ENCODE measurements at regions not wholly inside any gene's neighbourhood (a gene's known extent, or its start where the extent isn't known, plus 50 kb on each side); places are given as distances from the start of the nearest gene placed in this dataset.

- TF ChIP-seq RFX5 (IDR thresholded peaks at IDR 0.05; ENCODE audit: low read depth, low read length), result no peak
- TF ChIP-seq CTCF (conservative IDR thresholded peaks at IDR 0.05; ENCODE audit: low read depth, low read length), result no peak
- no peak for TF ChIP-seq MAZ (IDR thresholded peaks at IDR 0.05; ENCODE audit: borderline replicate concordance, low read depth, low read length)
- no peak for TF ChIP-seq POLR2A (IDR thresholded peaks at IDR 0.05; ENCODE audit: low read depth, low read length)
- no peak for TF ChIP-seq USF2 (IDR thresholded peaks at IDR 0.05; ENCODE audit: low read depth, low read length)
- TF ChIP-seq SMC3 (IDR thresholded peaks at IDR 0.05; ENCODE audit: low read depth, low read length), result no peak
- no peak for TF ChIP-seq CEBPB (IDR thresholded peaks at IDR 0.05; ENCODE audit: low read depth, low read length)
- TF ChIP-seq FOS (IDR thresholded peaks at IDR 0.05; ENCODE audit: low read depth, low read length), result no peak
- no peak for TF ChIP-seq ELK1 (IDR thresholded peaks at IDR 0.05; ENCODE audit: borderline replicate concordance, low read depth, low read length)
These were observed 269.4 kb upstream of the RGMA start for GRCh38 chr15:93358166-93359059.
